IMR-90 (cell line): ENCODE measurements at regions not wholly inside any gene's neighbourhood (a gene's known extent, or its start where the extent isn't known, plus 50 kb on each side); places are given as distances from the start of the nearest gene placed in this dataset.
"Not testable (repeated sequence)": the region's sequence is repeated elsewhere in the genome, so short reads cannot be mapped to it uniquely, and the experiment has no call there.

ENCODE experiments used
- ATAC-seq: fragments of 200-7000 bp; cut with Tn5 transposase; 2 replicates; pipeline ENCODE4 v1.9.1; 2020; ENCODE audit warnings: low read depth, mild to moderate bottlenecking, moderate library complexity
- BruUV-seq: library from RNA; stranded (reverse); fragments of 400-500 nt; replicated peaks from 2 replicates; lab custom pipeline; 2021; lab: Mats Ljungman, UMichigan
- CTCF ChIA-PET: fragments of 300-600 bp; formaldehyde crosslinking; extraction: SDS; loops from one replicate; lab custom pipeline; 2021; ENCODE audit warnings: antibody characterized with exemption; lab: Yijun Ruan, JAX
- POLR2A ChIA-PET: fragments of 300-600 bp; sonication (Branson Sonifier 250); formaldehyde crosslinking; loops from one replicate; lab custom pipeline; 2022; ENCODE audit warnings: antibody characterized with exemption; ENCODE audit not compliant: unreplicated experiment; lab: Charles Lee
- DNase-seq: peaks from one replicate; pipeline ENCODE4 v3.0.0; 2013
- H2AFZ ChIP-seq: replicated peaks from 2 replicates; pipeline ENCODE3; 2013; ENCODE audit warnings: low read length, mild to moderate bottlenecking; ENCODE audit not compliant: poor library complexity
- H2AK5ac ChIP-seq: 2 replicates; pipeline ENCODE4 v1.6.1; 2013; ENCODE audit warnings: low read depth, low read length, inconsistent platforms
- H2AK9ac ChIP-seq: replicated peaks from 2 replicates; pipeline ENCODE3; 2013; ENCODE audit warnings: mild to moderate bottlenecking, low read depth, low read length, moderate library complexity; ENCODE audit not compliant: poor library complexity
- H2BK120ac ChIP-seq: 2 replicates; pipeline ENCODE4 v1.6.1; 2013; ENCODE audit warnings: low read depth, low read length, inconsistent platforms
- H2BK15ac ChIP-seq: 3 replicates; pipeline ENCODE4 v1.6.1; 2013; ENCODE audit warnings: low read depth, low read length, inconsistent platforms
- H2BK20ac ChIP-seq: 2 replicates; pipeline ENCODE4 v1.6.1; 2013; ENCODE audit warnings: low read depth, mild to moderate bottlenecking, inconsistent platforms, low read length, moderate library complexity
- H2BK5ac ChIP-seq: 2 replicates; pipeline ENCODE4 v1.6.1; 2013; ENCODE audit warnings: mild to moderate bottlenecking, low read depth, low read length, inconsistent platforms; ENCODE audit not compliant: poor library complexity, severe bottlenecking
- H3K14ac ChIP-seq: replicated peaks from 2 replicates; pipeline ENCODE4 v1.6.1; 2013; ENCODE audit warnings: low read depth, low read length, inconsistent platforms
- H3K18ac ChIP-seq: 2 replicates; pipeline ENCODE4 v1.6.1; 2013; ENCODE audit warnings: low read depth, low read length, control low read depth
- H3K23ac ChIP-seq: 2 replicates; pipeline ENCODE4 v1.6.1; 2013; ENCODE audit warnings: low read depth, low read length, inconsistent platforms
- H3K27ac ChIP-seq: 2 replicates; pipeline ENCODE4 v1.5.1; 2013; ENCODE audit warnings: mild to moderate bottlenecking, control low read depth, low read length; ENCODE audit not compliant: insufficient read depth
- H3K27me3 ChIP-seq: 2 replicates; pipeline ENCODE4 v1.6.1; 2013; ENCODE audit warnings: low read length; ENCODE audit not compliant: control insufficient read depth, insufficient read depth
- H3K36me3 ChIP-seq: 2 replicates; pipeline ENCODE4 v1.6.1; 2013; ENCODE audit warnings: low read length, mixed read lengths; ENCODE audit not compliant: control insufficient read depth, insufficient read depth
- H3K4ac ChIP-seq: 2 replicates; pipeline ENCODE4 v1.6.1; 2013; ENCODE audit warnings: low read depth, low read length, inconsistent platforms
- H3K4me1 ChIP-seq: 2 replicates; pipeline ENCODE4 v1.6.1; 2013; ENCODE audit warnings: low read length, mixed read lengths; ENCODE audit not compliant: control insufficient read depth, insufficient read depth
- H3K4me2 ChIP-seq: 2 replicates; pipeline ENCODE4 v1.6.1; 2013; ENCODE audit warnings: low read depth, mild to moderate bottlenecking, control low read depth, low read length, moderate library complexity
- H3K4me3 ChIP-seq: 2 replicates; pipeline ENCODE4 v1.5.1; 2013; ENCODE audit warnings: low read depth, mild to moderate bottlenecking, control low read depth, low read length, moderate library complexity; ENCODE audit not compliant: insufficient read depth
- H3K56ac ChIP-seq: 2 replicates; pipeline ENCODE4 v1.6.1; 2013; ENCODE audit warnings: low read length, inconsistent platforms; ENCODE audit not compliant: insufficient read depth; ENCODE audit errors: extremely low read depth
- H3K79me1 ChIP-seq, 2 experiments: 2 replicates each; pipeline ENCODE4 v1.6.1; 2013; ENCODE audit warnings: low read length in 2 of 2, inconsistent platforms in 1 of 2, low read depth in 1 of 2
- H3K9ac ChIP-seq: 2 replicates; pipeline ENCODE4 v1.6.1; 2013; ENCODE audit warnings: low read depth, low read length, control low read depth
- H3K9me1 ChIP-seq: 2 replicates; pipeline ENCODE4 v1.6.1; 2013; ENCODE audit warnings: low read length, inconsistent platforms; ENCODE audit not compliant: insufficient read depth
- H3K9me3 ChIP-seq: 2 replicates; pipeline ENCODE4 v1.6.1; 2013; ENCODE audit warnings: low read length; ENCODE audit not compliant: control insufficient read depth, insufficient read depth
- H4K20me1 ChIP-seq: 2 replicates; pipeline ENCODE4 v1.6.1; 2013; ENCODE audit warnings: low read length, inconsistent platforms; ENCODE audit not compliant: insufficient read depth
- H4K5ac ChIP-seq: 2 replicates; pipeline ENCODE4 v1.6.1; 2013; ENCODE audit warnings: mild to moderate bottlenecking, low read depth, low read length, control low read depth
- H4K8ac ChIP-seq, 2 experiments: 2 replicates each; pipeline ENCODE4 v1.6.1; 2013; ENCODE audit warnings: low read depth in 2 of 2, low read length in 2 of 2, control low read depth in 1 of 2, inconsistent platforms in 1 of 2
- H4K91ac ChIP-seq: 2 replicates; pipeline ENCODE4 v1.6.1; 2013; ENCODE audit warnings: low read depth, low read length, inconsistent platforms; ENCODE audit not compliant: insufficient read depth
- WGBS, 2 experiments: methylation state at CpG; one replicate each; pipeline versions ENCODE4 v1.1.5 to v1.1.7; 2013; ENCODE audit warnings: missing lambda C conversion rate in 2 of 2; ENCODE audit not compliant: insufficient read length in 1 of 2; ENCODE audit errors: extremely low coverage in 2 of 2; 5-methylcytosine and 5-hydroxymethylcytosine counted together
- dilution Hi-C: fragments of 300-500 bp; cut with HindIII; formaldehyde crosslinking; loops from one replicate; pipeline ENCODE4 v1.14.3; 2018; ENCODE audit warnings: low sequenced_read_pairs; ENCODE audit not compliant: unreplicated experiment
- in situ Hi-C: fragments of 300-500 bp; cut with MboI; formaldehyde crosslinking; loops from 3 replicates; pipeline ENCODE4 v1.14.3; 2019; ENCODE audit warnings: low sequenced_read_pairs, inconsistent platforms, mixed read lengths
- intact Hi-C: fragments of 100-400 bp; cut with micrococcal nuclease; formaldehyde crosslinking; loops from 2 replicates; pipeline ENCODE4 v1.10.0; 2022

- H2AK9ac ChIP-seq, H2BK5ac ChIP-seq, H2BK20ac ChIP-seq, H3K56ac ChIP-seq, dilution Hi-C loops, H4K20me1 ChIP-seq, H3K23ac ChIP-seq, H3K9ac ChIP-seq, H3K36me3 ChIP-seq, H2BK120ac ChIP-seq, H4K91ac ChIP-seq, H3K18ac ChIP-seq, H3K14ac ChIP-seq, H3K4me3 ChIP-seq, BruUV-seq, POLR2A ChIA-PET, intact Hi-C loops, ATAC-seq, H3K27me3 ChIP-seq, H4K8ac ChIP-seq, H4K5ac ChIP-seq, CTCF ChIA-PET, H3K79me1 ChIP-seq, H2BK15ac ChIP-seq, H3K4me1 ChIP-seq, H3K9me3 ChIP-seq, H3K27ac ChIP-seq, in situ Hi-C loops, DNase-seq, H2AK5ac ChIP-seq, H3K4ac ChIP-seq, H3K9me1 ChIP-seq, H2AFZ ChIP-seq, H3K4me2 ChIP-seq: not testable (repeated sequence)
- no CpG with 5 or more reads among the region's 3 CpGs for WGBS, 2 experiments
Observed at GRCh38 chr4:3921902-3922301, 155.7 kb downstream of the ADRA2C start.

GRCh38 chr4:3925841-3926240 lies 159.7 kb downstream of the ADRA2C start:
- H3K9me1 ChIP-seq, H3K79me1 ChIP-seq, H3K27ac ChIP-seq, CTCF ChIA-PET, H3K4me2 ChIP-seq, H2BK5ac ChIP-seq, POLR2A ChIA-PET, H3K56ac ChIP-seq, H3K4ac ChIP-seq, H3K27me3 ChIP-seq, H3K9me3 ChIP-seq, H2BK20ac ChIP-seq, ATAC-seq, H4K91ac ChIP-seq, dilution Hi-C loops, H3K18ac ChIP-seq, H3K4me3 ChIP-seq, H3K14ac ChIP-seq, H3K36me3 ChIP-seq, H2AK9ac ChIP-seq, H3K23ac ChIP-seq, BruUV-seq, H2BK15ac ChIP-seq, H2AK5ac ChIP-seq, DNase-seq, in situ Hi-C loops, H3K9ac ChIP-seq, H4K8ac ChIP-seq, H2AFZ ChIP-seq, H3K4me1 ChIP-seq, intact Hi-C loops, H2BK120ac ChIP-seq, H4K20me1 ChIP-seq, H4K5ac ChIP-seq: not testable (repeated sequence)
- WGBS, 2 experiments, result no CpG with 5 or more reads among the region's 4 CpGs
